ENCODE measurements at regions not wholly inside any gene's neighbourhood (a gene's known extent, or its start where the extent isn't known, plus 50 kb on each side); places are given as distances from the start of the nearest gene placed in this dataset.
"Not testable (repeated sequence)": the region's sequence is repeated elsewhere in the genome, so short reads cannot be mapped to it uniquely, and the experiment has no call there.

- DNase-seq: no peak
Observed at GRCh38 chr2:4882941-4883340, 809.2 kb upstream of the SOX11 start.

GRCh38 chr2:4883375-4883774 is 808.8 kb upstream of the SOX11 start:
- no peak for DNase-seq

GRCh38 chr2:4884117-4884571 is 808.0 kb upstream of the SOX11 start:
- DNase-seq: no peak

- DNase-seq: no peak
Observed at GRCh38 chr2:4891394-4891793, 800.8 kb upstream of the SOX11 start.

- DNase-seq: no peak
Observed at GRCh38 chr2:4895371-4895770, 796.8 kb upstream of the SOX11 start.

GRCh38 chr2:4898706-4899105 is 793.5 kb upstream of the SOX11 start:
- DNase-seq: no peak

GRCh38 chr2:4900242-4900641 is 791.9 kb upstream of the SOX11 start:
- no peak for DNase-seq

- DNase-seq: no peak
Observed at GRCh38 chr2:4900861-4901770, 791.1 kb upstream of the SOX11 start.

- DNase-seq: no peak
Observed at GRCh38 chr2:4903656-4904348, 788.4 kb upstream of the SOX11 start.

- no peak for DNase-seq
Observed at GRCh38 chr2:4908461-4908860, 783.7 kb upstream of the SOX11 start.

GRCh38 chr2:4909346-4910009 is 782.7 kb upstream of the SOX11 start:
- no peak for DNase-seq

GRCh38 chr2:4914036-4914435 is 778.1 kb upstream of the SOX11 start:
- no peak for DNase-seq

GRCh38 chr2:4914551-4914950 is 777.6 kb upstream of the SOX11 start:
- no peak for DNase-seq

- DNase-seq: no peak
Observed at GRCh38 chr2:4915357-4915756, 776.8 kb upstream of the SOX11 start.

GRCh38 chr2:4916094-4916493 is 776.1 kb upstream of the SOX11 start:
- DNase-seq: no peak

GRCh38 chr2:4930704-4931103 is 761.5 kb upstream of the SOX11 start:
- no peak for DNase-seq

GRCh38 chr2:4931721-4932365 is 760.3 kb upstream of the SOX11 start:
- no peak for DNase-seq

- DNase-seq: not testable (repeated sequence)
Observed at GRCh38 chr2:4935291-4935690, 756.9 kb upstream of the SOX11 start.

- DNase-seq: no peak
Observed at GRCh38 chr2:4937550-4937949, 754.6 kb upstream of the SOX11 start.

GRCh38 chr2:4938206-4938605 is 754.0 kb upstream of the SOX11 start:
- no peak for DNase-seq

GRCh38 chr2:4942441-4942840 is 749.7 kb upstream of the SOX11 start:
- no peak for DNase-seq

GRCh38 chr2:4947911-4948310 is 744.3 kb upstream of the SOX11 start:
- no peak for DNase-seq

GRCh38 chr2:4951368-4951767 is 740.8 kb upstream of the SOX11 start:
- DNase-seq: no peak

Measured in activated CD4-positive, CD25-positive, alpha-beta regulatory T cell treated with anti-CD3 and anti-CD28 coated beads, Interleukin-2, amount 50 U/mL, for 72 hours (primary cell).